Activated naive CD8-positive, alpha-beta T cell (primary cell): ENCODE measurements at regions not wholly inside any gene's neighbourhood (a gene's known extent, or its start where the extent isn't known, plus 50 kb on each side); places are given as distances from the start of the nearest gene placed in this dataset.

ENCODE experiments used
- H3K27ac Mint-ChIP-seq: one replicate; pipeline ENCODE4 v1.8.0; 2021; ENCODE audit warnings: mixed read lengths
- H3K27me3 Mint-ChIP-seq: one replicate; pipeline ENCODE4 v1.8.0; 2021; ENCODE audit warnings: mixed read lengths
- H3K36me3 Mint-ChIP-seq: one replicate; pipeline ENCODE4 v1.8.0; 2021; ENCODE audit warnings: mixed read lengths
- H3K4me1 Mint-ChIP-seq: one replicate; pipeline ENCODE4 v1.8.0; 2021; ENCODE audit warnings: low read depth, mixed read lengths
- H3K4me3 Mint-ChIP-seq: one replicate; pipeline ENCODE4 v1.8.0; 2021; ENCODE audit warnings: mild to moderate bottlenecking, mixed read lengths
- H3K9me3 Mint-ChIP-seq: one replicate; pipeline ENCODE4 v1.8.0; 2021; ENCODE audit warnings: low read depth, mixed read lengths

DNA sequence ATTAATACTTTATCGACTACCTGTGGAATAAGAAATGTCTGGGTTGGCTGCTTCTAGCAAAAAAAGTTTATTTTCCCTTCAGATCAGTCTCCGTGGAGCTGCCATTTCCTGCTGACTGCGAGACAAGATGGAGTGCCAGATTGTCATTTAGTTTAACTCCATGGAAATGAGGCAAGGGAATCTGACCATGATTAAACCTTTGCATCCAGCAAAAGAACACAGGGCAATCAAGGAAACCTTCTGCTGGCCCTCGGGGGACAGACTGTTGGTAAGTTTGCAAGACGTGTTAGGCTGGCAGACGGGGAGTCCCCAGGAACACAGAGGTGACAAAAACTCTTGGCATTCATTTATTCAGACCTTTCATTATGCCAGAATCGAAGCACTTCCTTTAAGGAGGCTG is 52.2 kb upstream of the SPACA1 start:
- no peak overlapping the region for H3K4me3 Mint-ChIP-seq
- H3K27ac Mint-ChIP-seq = no peak overlapping the region
- H3K4me1 Mint-ChIP-seq = no peaks in the 10 kb centered on the region
- peaks cover 2% of the 10 kb centered on the region for H3K27me3 Mint-ChIP-seq
- no peaks in the 10 kb centered on the region for H3K9me3 Mint-ChIP-seq
- H3K36me3 Mint-ChIP-seq = no peaks in the 10 kb centered on the region

DNA sequence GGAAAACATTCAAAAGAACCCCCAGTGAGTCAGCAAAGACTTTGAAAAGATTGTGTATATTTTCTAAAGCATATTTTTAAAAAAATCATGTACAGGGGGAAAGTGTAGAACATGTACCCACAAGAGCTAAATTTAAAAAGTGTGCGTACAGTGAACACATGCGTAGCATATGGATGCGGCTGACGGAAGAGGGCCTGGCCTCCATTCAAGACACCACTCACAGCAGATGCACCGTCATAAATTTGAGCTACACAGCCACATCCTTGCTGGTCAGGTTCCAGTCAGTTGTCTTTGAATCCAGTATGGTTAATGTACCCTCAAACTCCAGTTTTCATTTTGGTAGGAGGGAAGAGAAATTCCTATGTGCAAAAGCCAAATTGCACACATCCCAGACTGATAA is 54.3 kb upstream of the SPACA1 start:
- no peaks in the 10 kb centered on the region for H3K36me3 Mint-ChIP-seq
- H3K9me3 Mint-ChIP-seq = no peaks in the 10 kb centered on the region
- no peak overlapping the region for H3K27ac Mint-ChIP-seq
- no peaks in the 10 kb centered on the region for H3K4me1 Mint-ChIP-seq
- peaks cover 2% of the 10 kb centered on the region for H3K27me3 Mint-ChIP-seq
- H3K4me3 Mint-ChIP-seq = no peak overlapping the region

DNA sequence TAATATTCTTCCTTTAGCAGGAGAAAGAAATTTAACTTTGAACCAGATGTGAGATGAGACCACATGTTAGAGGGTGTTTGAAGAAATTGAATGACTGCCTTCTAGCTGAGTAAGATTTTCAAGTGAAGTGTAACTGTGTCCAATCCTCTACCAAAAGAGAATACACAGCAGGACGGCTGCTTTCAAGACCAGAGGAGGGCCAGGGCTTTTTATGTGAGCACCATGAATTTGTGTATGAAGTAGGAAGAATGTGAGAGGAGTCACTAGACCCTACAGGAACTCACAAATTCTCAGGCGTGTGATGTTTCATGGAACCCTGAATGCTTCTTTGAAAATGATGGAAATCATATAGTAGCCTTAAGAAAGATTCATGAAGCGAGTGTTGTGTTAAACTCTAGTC is 56.8 kb upstream of the SPACA1 start:
- no peak overlapping the region for H3K4me3 Mint-ChIP-seq

DNA sequence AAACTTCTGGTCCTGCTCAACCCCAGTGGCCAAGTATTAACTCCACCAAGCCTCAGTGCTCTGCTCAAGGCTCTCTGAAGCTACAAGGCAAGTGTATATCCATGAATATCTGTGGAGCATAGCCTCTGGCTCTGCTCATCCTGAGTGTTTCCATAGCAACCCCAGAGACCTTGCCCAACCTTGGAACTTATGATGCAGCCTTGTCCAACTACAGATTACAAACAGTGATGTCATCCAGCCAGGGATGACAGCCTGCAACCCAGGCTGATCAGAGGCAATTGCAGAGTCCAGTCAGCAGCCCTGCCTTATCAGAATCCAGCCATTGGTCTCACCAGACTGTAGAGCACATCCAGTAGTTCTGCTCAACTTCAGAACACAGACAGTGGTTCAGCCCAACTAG is 65.5 kb upstream of the SPACA1 start:
- Mint-ChIP-seq H3K36me3 (no peaks in the 10 kb centered on the region), H3K27ac (no peak overlapping the region), H3K9me3 (no peaks in the 10 kb centered on the region), H3K4me3 (no peak overlapping the region), H3K4me1 (no peaks in the 10 kb centered on the region), H3K27me3 (peaks cover 17% of the 10 kb centered on the region)

More for the DNA sequence above, 56.8 kb upstream of the SPACA1 start:
- Mint-ChIP-seq H3K36me3 (no peaks in the 10 kb centered on the region), H3K27me3 (peaks cover 2% of the 10 kb centered on the region), H3K27ac (no peak overlapping the region), H3K4me1 (no peaks in the 10 kb centered on the region), H3K9me3 (no peaks in the 10 kb centered on the region)

DNA sequence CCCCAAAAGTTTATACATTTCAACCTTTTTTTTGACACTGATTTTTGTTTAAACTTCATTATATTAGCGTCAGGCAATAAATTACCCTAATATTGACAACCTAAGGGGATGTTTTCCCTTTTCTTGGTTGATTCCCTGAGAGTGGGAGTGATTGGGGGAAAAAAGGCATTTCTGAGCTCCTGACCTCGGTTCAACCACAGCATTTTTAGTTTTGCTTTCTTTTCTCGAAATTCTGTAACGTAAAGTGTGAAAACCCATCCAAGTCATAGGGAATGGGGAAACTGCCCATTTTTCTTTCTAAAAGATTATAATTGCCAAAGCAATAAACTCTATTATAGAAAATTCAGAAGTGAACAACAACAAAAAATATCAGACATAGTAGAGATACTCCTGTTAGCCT is 67.9 kb upstream of the SPACA1 start:
- no peaks in the 10 kb centered on the region for H3K36me3 Mint-ChIP-seq

DNA sequence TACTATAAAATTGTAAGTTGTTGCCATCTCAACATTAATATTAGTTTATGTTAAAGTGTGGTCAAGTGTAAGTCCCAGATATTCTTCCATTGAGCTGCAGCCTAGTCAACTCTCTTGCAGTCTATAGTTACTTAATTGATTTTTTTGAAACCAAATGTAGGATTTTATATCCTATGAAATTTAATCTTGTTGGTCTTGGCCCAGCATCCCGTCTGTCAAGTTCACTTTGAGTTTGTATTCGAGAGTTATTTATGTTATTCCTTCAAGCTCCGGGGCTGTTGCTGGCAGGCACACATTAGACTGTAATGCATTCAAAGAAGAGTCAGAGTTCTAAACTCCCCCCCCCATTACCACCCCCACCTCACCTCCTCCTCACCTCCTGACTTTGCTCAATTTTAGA is 71.0 kb upstream of the SPACA1 start:
- Mint-ChIP-seq H3K4me1 (no peaks in the 10 kb centered on the region), H3K36me3 (no peaks in the 10 kb centered on the region), H3K9me3 (no peaks in the 10 kb centered on the region), H3K4me3 (no peak overlapping the region), H3K27me3 (peaks cover 28% of the 10 kb centered on the region), H3K27ac (no peak overlapping the region)

More for the DNA sequence above, 67.9 kb upstream of the SPACA1 start:
- Mint-ChIP-seq H3K27me3 (peaks cover 22% of the 10 kb centered on the region), H3K4me1 (no peaks in the 10 kb centered on the region), H3K4me3 (no peak overlapping the region), H3K27ac (no peak overlapping the region), H3K9me3 (no peaks in the 10 kb centered on the region)

DNA sequence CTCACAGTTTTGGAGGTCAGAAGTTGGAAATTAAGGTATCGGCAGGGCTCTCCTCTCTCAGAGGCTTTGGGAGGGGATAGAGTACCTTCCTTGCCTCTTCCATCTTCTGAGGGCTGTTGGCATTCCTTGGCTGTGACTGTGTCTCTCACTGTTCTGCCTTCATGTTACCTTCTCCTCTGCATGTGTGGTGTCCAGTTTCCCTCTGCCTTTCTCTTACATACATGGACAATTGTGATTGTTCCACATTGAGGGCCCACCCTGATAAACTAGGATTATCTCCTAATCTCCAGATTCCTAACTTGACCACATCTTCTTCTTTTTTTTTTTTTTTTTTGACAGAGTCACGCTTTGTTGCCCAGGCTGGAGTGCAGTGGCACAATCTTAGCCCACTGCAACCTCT is 72.1 kb upstream of the SPACA1 start:
- no peak overlapping the region for H3K27ac Mint-ChIP-seq
- H3K4me1 Mint-ChIP-seq = no peaks in the 10 kb centered on the region
- H3K4me3 Mint-ChIP-seq = no peak overlapping the region
- H3K9me3 Mint-ChIP-seq = no peaks in the 10 kb centered on the region
- H3K36me3 Mint-ChIP-seq = no peaks in the 10 kb centered on the region
- peaks cover 26% of the 10 kb centered on the region for H3K27me3 Mint-ChIP-seq

DNA sequence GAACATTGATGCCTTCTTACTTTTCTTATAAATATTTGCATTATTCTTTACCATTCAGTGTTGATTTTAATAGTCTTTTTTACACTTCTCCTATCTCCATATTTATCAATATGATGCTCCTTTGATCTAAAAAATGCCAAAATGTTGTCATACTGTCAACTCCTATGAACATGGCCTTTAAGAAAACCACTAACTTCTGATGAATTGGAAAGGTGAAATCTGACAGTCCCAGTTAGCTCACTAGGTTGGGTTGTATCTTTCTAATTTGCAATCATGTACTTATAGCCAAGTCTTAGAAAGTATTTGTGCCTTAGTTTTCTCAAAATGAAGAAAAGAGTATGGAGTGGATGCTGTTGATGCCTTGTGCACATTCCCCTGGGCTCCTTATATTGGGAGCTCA is 75.4 kb upstream of the SPACA1 start:
- H3K4me1 Mint-ChIP-seq = no peaks in the 10 kb centered on the region
- H3K4me3 Mint-ChIP-seq = no peak overlapping the region
- H3K9me3 Mint-ChIP-seq = no peaks in the 10 kb centered on the region
- H3K36me3 Mint-ChIP-seq = no peaks in the 10 kb centered on the region
- no peak overlapping the region for H3K27ac Mint-ChIP-seq
- peaks cover 11% of the 10 kb centered on the region for H3K27me3 Mint-ChIP-seq

DNA sequence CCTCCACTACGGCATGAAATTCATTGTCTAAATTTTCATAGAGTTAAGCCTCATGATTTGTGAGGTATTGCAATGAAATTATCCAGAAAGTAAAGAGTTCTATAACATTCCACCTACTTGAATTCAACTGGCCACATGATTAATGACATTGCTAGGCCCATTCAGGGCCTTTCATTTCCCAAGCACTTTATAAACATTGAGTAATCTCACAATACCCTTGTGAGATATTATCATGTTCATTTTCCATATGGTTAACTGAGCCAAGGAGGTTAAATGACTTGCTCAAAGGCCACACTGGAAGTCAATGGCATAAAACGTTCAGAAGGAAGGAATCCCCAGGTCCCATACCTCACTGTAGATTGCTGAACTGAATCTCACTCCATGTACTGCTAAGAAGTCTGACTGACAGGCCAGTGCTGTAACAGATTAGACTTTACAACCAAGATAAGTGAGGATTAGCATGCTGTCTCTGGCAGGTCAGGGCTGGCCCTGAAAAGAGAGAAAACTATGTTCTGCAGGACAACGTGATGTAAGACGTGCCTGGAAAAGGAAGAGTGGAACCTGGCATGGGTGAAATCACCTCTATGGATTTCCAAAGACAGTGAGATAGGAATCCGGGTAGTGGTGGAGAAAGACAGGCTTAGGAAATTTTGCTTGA is 75.9 kb upstream of the SPACA1 start:
- no peaks in the 10 kb centered on the region for H3K4me1 Mint-ChIP-seq
- H3K9me3 Mint-ChIP-seq = no peaks in the 10 kb centered on the region
- no peak overlapping the region for H3K4me3 Mint-ChIP-seq
- H3K27me3 Mint-ChIP-seq = peaks cover 11% of the 10 kb centered on the region
- H3K36me3 Mint-ChIP-seq = no peaks in the 10 kb centered on the region
- no peak overlapping the region for H3K27ac Mint-ChIP-seq

DNA sequence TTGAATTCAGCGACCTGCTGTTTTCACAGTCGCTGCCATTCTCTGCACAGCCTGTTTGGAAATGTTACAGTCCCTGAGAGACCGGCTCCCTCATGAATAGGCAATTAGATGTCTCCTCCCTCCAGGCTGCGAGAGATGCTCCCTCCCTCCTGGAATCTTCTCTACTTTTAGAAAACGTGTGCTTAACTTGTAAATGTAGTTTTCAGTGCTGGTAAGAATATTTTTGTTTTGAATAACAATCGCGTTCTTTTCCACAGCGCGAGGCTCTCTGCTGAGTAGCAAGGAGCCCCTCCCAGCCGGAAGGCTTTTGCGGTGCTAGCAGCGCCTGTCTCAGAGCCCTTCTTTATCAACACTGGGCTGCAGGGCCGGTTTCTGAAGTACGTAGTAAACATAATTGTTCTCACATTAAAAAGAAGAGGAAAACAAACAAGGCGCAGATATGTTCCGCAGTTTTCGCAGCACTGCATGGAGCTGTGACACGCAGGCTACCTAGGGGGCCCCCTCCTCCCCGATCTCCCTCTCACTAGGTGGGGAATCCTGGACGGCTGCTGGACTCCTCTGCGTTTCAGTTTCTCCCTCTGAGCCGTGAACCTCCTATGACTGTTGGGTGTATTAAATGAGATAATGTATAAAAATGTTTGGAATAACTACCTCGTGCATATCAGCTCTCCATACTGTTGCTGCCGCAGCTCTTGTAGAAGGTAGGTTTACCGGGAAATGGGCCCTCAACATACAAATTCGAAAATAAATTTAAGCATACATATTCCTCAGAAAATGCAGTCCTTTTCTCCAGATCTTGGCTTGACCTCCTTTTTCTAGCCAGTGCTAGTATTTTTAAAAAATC is 79.0 kb upstream of the SPACA1 start:
- Mint-ChIP-seq H3K36me3 (no peaks in the 10 kb centered on the region), H3K4me1 (no peaks in the 10 kb centered on the region), H3K4me3 (no peak overlapping the region), H3K27ac (no peak overlapping the region), H3K27me3 (peaks cover 12% of the 10 kb centered on the region), H3K9me3 (no peaks in the 10 kb centered on the region)

DNA sequence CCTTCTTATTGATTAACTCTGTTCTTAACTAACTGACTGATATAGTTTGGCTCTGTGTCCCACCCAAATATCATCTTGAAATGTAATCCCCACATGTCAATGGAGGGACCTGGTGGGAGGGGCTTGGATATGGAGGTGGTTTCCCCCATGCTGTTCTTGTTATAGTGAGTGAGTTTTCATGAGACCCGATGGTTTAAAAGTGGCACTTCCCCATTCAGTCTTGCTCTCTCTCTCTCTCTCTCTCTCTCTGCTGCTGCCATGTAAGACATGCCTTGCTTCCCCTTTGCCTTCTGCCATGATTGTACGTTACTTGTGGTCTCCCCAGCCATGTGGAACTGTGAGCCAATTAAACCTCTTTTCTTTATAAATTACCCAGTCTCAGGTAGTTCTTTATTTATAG is 81.8 kb upstream of the SPACA1 start:
- H3K36me3 Mint-ChIP-seq = no peaks in the 10 kb centered on the region
- no peaks in the 10 kb centered on the region for H3K4me1 Mint-ChIP-seq
- peaks cover 9% of the 10 kb centered on the region for H3K27me3 Mint-ChIP-seq
- H3K27ac Mint-ChIP-seq = no peak overlapping the region
- H3K9me3 Mint-ChIP-seq = no peaks in the 10 kb centered on the region
- H3K4me3 Mint-ChIP-seq = no peak overlapping the region

DNA sequence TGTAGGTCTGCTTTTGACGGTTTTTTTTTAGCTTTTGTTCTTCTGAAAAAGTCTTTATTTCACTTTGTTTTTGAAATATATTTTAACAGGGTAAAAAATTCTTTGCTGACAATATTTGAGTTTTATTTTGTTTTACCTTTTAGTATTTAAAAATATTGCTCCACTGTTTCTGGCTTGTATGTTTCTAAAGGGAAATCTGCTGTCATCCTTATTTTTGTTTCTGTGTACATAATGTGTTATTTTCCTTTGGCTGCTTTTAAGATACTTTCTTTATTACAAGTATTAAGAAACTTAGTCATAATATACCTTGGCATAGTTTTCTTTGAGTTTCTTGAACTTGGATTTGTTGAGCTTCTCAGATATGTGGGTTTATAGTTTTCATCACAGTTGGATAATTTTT is 88.6 kb upstream of the SPACA1 start:
- Mint-ChIP-seq H3K9me3 (peaks cover 4% of the 10 kb centered on the region), H3K27me3 (no peaks in the 10 kb centered on the region), H3K27ac (no peak overlapping the region), H3K4me1 (no peaks in the 10 kb centered on the region), H3K4me3 (no peak overlapping the region), H3K36me3 (no peaks in the 10 kb centered on the region)

DNA sequence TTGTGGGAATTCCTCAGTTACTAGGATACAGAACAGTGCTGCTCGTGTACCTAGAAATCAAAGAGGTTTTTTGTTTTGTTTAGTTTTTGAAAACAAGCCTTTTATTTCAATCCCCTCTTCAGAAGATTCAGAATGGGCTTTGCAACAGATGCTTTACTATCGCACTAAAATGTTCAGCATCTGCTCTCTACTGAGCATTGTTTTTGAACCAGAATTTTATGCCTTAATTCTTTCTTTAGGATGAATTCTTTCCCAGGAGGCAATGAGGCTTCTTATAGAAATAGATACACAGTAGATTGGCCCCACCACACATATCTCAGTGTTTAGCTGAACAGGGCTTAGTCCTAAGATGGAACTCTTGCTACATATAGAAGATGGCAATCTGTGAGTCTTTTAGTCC is 95.9 kb upstream of the SPACA1 start:
- no peaks in the 10 kb centered on the region for H3K27me3 Mint-ChIP-seq
- H3K27ac Mint-ChIP-seq = no peak overlapping the region
- no peaks in the 10 kb centered on the region for H3K9me3 Mint-ChIP-seq
- no peaks in the 10 kb centered on the region for H3K36me3 Mint-ChIP-seq
- H3K4me1 Mint-ChIP-seq = no peaks in the 10 kb centered on the region
- no peak overlapping the region for H3K4me3 Mint-ChIP-seq

DNA sequence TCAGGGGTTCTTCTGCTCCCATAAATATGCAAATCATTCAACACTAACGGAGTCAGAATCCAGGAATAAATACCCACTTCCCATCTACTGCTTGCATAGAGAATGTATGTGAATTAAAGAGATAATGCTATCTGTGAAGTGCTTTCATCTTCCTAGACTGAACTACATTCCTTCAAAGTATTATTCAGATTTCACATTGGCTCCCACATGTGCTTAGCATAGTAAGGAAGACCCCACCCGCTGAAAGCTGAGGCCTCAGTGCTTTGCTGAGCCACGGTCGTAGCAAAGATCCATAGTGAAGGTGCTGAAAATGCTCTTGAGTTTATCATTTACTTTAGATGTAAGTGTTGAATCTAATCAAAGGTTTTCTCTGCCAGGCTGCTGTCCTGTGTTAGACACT is 97.0 kb upstream of the SPACA1 start:
- H3K4me3 Mint-ChIP-seq = no peak overlapping the region
- H3K36me3 Mint-ChIP-seq = no peaks in the 10 kb centered on the region
- no peaks in the 10 kb centered on the region for H3K4me1 Mint-ChIP-seq
- H3K27ac Mint-ChIP-seq = no peak overlapping the region
- H3K9me3 Mint-ChIP-seq = no peaks in the 10 kb centered on the region
- H3K27me3 Mint-ChIP-seq = peaks cover 6% of the 10 kb centered on the region

DNA sequence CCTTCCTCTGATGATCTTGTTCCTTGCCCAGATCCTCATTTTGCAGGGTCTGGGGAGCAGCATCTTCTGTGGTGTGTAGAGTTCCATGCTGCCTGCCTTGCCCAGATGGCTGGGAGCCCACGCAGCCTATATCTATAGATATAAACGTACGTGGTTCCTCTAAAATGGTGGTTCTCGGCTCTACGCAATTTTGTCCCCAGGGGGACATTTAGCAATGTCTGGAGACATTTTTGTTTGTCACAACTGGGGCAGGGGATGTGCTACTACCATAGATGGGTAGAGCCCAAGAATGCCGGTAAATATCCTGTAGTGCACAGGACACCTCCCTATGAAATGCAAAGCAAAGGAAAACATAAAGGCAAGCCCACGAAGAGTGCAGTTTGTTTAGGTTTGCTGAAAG is 98.4 kb upstream of the SPACA1 start:
- Mint-ChIP-seq H3K9me3 (no peaks in the 10 kb centered on the region), H3K27me3 (peaks cover 6% of the 10 kb centered on the region), H3K4me3 (no peak overlapping the region), H3K27ac (no peak overlapping the region), H3K36me3 (no peaks in the 10 kb centered on the region), H3K4me1 (no peaks in the 10 kb centered on the region)

DNA sequence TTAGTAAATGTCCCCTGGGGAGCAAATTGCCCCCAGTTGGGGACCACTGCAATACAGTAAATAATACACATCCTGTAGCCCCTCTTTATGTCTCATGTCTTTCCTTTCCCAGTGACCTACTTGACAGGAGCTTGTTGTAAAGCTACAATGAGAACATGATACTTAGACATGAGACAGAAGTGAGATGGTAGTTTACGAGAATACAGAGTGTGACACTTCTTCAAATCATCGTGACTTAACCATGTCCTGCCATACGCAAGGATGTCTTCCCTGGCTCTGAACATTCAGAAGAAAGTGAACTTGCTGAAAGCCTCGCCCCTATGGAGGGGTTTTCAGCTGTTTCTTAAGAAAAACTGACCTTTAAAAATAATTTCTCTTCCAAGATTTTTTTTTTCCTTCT is 101.0 kb upstream of the SPACA1 start:
- no peak overlapping the region for H3K27ac Mint-ChIP-seq

More for the DNA sequence above, 101.0 kb upstream of the SPACA1 start:
- Mint-ChIP-seq H3K4me1 (no peaks in the 10 kb centered on the region), H3K4me3 (no peak overlapping the region), H3K27me3 (peaks cover 13% of the 10 kb centered on the region), H3K36me3 (no peaks in the 10 kb centered on the region), H3K9me3 (no peaks in the 10 kb centered on the region)
